Daoy (cell line): ENCODE measurements at regions not wholly inside any gene's neighbourhood (a gene's known extent, or its start where the extent isn't known, plus 50 kb on each side); places are given as distances from the start of the nearest gene placed in this dataset.
"Not testable (repeated sequence)": the region's sequence is repeated elsewhere in the genome, so short reads cannot be mapped to it uniquely, and the experiment has no call there.

Source experiments
- DNase-seq: peaks from one replicate; pipeline ENCODE4 v3.0.0-alpha.2; 2015; ENCODE audit warnings: low read depth

DNA sequence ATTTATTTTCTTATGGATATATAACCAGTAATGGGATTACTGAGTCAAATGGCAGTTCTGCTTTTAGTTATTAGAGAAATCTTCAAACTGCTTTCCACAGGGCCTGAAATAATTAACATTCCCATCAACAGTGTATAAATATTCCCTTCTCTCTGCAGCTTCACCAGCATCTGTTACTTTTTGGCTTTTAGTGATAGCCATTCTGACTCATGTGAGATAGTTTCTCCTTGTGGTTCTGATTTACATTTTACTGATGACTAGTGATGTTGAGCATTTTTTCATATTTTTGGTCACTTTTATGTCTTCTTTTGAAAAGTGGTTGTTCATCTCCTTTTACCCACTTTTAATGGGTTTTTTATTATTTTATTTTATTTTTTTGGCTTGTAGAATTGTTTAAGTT lies 1290.3 kb upstream of the CDH9 start:
- DNase-seq, result no peak

DNA sequence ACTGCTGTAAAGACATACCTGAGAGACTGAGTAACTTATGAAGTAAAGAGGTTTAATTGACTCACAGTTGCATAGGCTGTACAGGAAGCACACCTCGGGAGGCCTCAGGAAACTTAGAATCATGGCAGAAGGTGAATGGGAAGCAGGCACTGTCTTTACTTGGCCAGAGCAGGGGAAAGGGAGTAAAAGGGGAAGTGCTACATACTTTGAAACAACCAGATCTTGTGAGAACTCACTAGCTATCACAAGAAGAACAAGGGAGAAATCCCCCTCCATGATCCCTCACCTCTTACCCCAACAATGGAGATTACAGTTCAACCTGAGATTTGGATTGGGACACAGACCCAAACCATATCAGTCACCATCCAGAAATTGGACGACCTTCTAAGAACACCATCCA lies 1285.8 kb upstream of the CDH9 start:
- DNase-seq, result no peak

DNA sequence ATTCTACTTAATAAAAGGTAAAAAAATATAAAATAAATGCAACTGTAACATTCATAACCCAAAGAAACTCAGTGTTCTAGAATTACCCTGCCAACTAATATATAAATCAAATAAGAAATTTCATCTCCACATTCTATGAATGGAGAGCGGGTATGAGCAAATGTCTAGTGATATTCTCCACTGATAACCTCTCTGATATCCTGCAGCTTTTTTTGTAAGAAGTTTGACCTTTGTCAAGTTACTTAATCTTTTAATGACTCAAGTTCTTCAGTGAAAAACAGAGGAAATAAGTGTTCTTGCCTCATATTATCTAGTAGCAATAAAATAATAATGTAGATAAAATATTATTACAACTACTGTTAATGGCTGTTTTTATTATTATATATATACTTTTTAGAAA lies 1275.6 kb upstream of the CDH9 start:
- DNase-seq, result no peak

DNA sequence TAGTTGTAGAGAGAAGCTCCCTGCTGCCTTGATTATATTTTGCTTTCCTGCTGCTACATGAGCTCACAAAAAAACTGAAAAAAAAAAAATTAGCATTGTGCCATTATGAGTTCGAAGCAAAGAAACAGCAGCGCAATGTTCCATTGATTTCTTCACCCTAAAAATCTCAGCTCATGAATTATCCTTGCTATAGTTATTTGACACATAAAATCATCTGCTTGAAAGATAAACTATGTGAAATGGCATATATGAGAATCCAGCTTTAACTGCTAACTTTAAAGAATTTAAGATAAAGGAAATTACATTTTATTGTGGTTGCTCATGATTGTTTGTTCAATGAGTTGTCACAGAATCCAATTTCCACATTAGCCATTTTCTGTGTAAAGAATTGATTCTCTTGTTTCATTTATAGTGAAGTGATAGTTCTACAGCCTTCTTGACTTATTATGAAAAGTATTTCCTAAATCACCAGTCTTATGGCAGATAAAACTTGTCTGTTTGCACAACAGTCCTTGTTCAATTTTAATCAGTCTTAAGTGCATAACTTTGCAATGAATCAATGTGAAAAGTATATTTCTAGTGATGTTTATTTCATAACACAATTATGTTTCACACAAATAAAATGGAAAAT lies 1275.0 kb upstream of the CDH9 start:
- no peak for DNase-seq

DNA sequence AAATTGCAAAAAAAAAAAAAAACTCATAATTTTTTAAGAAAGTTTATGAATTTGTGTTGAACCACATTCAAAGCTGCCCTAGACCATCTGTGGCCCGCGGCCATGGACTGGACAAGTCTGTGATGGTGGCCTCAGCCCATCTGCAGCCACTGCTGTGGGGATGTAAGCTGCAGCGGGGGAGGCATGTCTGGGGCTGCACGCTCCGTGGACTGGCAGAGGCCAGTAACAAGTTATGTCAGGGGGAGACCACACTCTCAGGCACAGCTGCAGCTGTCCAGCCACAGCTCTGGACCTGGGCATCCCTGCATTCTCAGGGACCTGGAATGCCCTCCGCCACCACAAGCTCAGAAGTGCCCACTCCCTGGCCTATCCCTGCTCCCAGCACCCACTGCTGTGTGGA lies 1272.3 kb upstream of the CDH9 start:
- DNase-seq, result no peak

DNA sequence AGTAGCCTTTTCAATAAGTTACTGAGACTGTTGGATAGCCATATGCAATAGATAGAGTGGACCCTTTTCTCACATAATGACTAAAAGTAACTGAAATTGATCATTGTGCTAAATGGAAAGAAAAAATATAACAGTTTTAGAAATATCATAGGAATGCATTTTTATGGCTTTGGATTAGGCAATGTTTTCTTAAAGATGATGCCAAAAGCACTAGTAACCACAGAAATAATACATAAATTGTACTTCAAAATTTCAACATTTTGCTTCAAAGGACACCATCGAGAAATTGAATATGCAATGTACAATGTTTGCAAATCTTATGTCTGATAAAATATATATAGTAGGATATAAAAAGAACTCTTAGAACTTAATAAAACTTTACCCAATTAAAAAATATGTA lies 1267.5 kb upstream of the CDH9 start:
- DNase-seq, result no peak

DNA sequence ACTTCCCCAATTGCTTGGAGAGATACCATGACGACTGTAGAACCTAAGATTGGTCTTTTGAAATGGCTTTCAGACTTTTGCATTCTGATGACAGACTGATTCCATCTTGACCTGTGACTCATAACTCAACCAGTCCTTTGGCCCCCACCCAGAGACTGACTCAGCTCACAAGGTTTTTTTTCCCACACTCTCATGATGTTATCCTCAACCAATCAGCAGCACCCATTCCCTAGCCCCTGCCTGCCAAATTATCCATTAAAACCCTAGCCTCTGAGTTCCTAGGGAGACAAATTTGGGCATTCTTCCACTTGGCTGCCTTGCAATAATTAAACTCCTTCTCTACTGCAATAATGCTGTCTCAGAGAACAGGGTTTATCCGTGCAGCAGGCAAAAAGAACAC lies 1263.3 kb upstream of the CDH9 start:
- peak; percentile 3 for DNase-seq

DNA sequence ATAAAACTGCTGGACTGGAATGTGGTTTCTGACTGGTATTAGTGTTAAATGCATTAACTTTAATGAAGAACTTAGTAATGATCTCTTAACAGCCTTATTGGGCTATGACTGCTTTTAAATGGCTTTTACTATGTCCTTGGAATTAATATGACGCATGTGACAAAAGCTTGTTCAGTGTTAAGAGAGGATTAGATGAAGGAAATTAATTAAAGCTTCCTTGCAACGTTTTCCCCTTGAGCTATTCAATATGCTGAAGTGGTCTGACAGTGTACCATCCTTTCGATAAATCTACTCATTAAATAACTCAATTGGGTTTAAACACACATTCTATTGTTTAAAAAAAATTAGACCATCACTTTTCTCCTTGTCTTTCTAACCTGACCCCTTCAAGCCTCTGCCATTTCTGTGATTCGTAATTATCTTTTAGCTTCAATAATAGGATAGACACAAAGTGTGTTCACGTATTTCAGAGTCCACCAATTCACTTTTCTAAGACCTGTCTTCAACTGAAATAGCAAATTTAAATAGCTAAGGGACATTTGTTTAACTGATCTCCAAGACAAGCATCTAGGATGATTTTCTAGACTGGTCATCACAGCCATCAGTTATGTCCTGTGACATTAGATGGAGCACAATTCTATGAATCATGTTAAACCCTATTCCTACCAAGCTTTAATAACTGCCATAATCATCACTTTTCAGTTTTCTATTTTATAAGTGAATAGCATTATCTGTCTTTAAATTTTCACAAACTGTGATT lies 1258.0 kb upstream of the CDH9 start:
- DNase-seq, result no peak

DNA sequence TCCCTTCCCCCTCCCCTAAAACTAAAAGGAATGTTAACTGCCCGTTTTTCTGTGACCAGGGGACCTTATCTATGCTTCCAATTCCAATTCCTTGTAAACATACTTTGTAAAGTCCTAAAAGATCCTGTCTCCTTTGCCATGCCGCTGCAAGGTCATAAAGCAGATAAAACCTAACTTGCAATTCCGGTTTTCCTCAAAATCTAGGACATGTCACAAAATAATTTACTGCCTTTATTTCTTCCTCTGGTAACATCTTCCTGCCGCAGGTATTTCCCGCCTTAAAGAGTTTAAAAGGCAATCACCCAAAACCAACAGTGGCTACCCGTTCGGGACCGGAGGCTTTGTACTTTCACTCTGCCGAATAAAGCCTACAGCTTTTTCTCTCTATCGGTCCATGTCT lies 1248.6 kb upstream of the CDH9 start:
- not testable (repeated sequence) for DNase-seq

DNA sequence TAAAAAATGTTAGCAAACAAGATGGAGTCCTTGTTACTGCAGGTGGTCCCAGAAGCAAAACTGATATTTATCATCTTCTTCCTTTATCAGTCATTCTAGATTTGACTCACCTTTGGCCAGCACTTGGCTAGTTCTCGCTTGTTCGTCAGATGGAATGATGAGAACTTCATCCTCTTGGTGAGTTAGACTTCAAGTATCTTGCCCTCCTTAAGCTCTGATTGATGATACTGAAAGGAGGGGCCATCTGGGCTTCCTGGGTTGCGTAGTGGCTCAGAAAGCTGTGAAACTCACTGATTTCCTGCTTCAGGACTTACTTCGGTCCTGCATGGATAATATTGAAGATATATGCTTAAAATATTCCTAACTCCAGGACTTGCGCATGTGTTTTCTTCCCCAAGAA lies 1248.2 kb upstream of the CDH9 start:
- no peak for DNase-seq

DNA sequence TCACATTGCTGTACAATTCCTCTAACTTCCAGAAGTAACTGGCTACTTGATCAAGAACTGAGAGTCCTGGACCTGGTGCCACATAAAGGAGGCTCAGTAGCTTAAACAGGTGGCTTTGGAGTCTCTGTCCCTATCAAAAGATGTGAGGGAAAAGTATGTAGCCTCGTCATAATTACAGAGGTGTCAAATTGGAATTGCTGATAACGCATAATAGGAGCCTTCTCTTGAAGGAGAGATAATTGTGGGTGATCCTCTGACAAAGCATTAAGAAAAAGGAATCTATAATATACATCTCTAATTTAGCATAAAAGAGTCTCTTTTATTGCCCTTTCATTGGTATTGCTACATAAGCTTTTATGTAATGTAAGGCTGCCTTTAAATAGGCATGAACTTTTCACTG lies 1246.4 kb upstream of the CDH9 start:
- no peak for DNase-seq

DNA sequence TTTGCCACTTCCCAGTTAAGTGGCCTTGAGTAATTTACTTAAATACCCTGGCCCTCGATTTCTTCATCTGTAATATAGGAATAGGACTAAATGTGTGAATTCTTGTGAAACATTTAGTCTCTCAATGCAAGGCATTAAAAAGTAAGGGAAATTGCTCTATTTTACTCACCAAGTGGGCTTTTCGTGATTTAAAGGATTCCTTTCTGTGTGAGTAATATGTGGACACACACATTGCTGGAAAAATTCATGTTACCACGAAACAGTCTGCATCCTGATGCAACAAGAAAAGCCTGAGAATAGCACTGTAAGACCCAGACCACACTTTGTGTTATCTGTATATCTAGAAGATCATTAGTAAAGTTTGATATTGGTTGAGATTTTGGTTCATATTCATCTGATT lies 1243.0 kb upstream of the CDH9 start:
- no peak for DNase-seq

DNA sequence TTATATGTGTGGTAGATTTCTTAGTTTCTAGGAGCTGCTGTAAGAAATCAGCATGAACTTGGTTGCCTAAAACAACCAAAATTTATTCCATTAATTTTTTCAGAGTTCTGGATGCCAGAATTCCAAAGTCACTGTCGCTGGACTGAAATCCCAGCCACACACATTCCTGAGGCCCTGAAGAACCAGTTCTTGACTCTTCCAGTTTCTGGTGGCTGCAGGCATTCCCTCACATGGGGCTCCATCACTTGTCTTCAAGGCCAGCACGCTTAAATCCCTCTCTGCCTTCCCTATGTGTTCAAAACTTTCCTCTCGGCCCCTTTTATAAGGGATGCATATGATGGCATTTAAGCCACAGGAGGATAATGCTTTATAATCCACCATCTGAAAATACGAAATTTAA lies 1237.5 kb upstream of the CDH9 start:
- no peak for DNase-seq

DNA sequence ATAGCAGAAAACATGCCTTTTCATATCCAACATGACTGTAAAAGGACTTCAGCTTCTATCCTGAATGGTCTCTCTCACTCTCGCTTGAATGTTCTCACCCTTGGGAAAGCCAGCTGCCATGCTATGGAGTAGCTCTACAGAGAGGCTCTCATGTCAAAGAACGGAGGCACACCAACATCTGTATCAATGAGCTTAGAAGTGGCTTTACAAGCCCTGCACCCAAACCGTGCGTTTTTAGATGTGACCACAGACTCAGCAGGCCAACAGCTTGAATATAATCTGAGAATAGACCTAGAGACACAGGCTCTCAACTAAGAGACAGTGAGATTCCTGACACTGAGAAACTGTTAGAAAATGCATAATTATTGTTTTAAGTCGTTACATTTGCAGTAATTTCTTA lies 1231.6 kb upstream of the CDH9 start:
- DNase-seq, result no peak

DNA sequence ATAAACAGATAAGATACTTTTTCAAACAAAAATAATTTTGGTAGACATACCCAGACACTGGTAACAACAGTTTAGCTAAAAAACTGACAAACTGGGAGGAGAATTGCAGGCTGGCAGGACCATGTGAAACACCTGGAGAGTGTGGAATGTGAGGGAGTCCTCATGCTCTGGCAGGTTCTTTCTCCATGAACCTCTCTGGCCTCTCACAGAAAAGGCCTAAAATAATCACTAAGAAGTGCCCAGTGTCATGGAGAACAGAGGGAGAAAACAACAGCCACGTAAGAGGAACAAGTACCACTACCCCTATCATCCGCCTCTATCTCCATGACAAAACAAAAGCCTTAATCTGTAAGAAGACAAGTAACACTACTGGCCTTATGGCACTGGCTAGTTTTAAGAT lies 1227.5 kb upstream of the CDH9 start:
- no peak for DNase-seq

DNA sequence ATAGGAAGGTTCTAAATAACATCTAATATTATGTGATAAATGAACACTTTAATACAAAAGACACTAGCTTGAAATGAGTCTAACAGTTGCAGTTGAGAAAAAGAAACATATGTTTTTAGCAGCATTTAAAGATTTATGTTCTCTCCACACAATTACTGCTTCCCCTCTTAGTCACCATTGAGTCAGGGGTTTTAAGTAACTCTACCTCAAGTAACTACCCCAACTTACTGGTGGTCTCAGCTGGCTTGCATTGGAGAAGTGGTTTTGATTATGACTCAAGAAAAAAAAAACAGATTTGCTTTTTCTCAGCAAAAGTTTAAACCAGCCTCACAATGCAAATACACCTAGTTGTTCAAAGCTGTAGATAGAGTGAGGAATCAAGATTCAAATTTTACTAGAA lies 1216.5 kb upstream of the CDH9 start:
- no peak for DNase-seq

DNA sequence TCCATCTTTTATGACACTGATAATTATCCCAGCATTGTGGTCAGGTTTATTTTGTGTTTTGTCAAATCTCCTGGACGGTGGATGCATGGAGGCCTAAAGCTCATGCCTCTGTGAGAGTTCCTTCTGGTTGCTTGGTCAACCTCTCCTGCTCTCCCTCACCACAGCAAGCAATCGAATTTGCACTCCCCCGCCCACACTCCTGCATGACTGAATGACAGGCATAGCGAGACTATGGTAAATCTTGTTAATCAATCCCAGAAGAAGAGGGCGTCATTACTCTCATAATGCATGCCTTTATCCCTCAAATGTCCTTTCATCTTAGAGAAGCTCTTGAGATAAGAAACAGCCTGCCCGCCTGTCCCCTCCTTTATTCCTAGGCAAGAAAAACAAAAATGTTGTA lies 1215.0 kb upstream of the CDH9 start:
- DNase-seq, result no peak

DNA sequence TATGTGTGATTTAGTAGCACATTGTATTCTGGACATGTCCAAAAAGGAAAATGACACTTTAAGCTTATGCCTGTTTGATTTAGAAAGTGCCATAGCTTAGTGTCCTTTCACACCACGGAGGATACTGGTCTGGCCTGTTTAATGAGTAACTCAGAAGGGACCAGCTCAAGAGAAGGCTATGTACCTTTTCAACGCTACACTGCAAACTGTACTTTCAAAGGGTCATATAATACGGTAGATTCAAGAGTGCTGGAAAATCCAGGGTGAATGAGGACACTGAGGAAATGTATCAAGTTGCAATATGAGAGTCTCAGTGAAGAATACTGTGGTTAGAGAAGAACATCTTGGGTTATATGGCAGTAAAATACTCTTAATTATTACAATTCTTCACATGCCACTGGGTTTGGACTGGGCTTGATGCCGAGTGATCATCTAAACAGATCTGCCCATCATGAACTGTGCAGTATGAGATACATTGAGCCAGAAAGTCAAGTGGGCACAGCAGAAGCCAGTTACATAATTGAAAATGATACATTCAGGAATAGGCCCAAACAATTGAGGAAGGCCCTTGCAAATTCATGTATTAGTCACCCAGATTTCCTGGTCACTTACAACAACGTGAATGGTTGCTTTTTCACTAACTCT lies 1211.5 kb upstream of the CDH9 start:
- no peak for DNase-seq

DNA sequence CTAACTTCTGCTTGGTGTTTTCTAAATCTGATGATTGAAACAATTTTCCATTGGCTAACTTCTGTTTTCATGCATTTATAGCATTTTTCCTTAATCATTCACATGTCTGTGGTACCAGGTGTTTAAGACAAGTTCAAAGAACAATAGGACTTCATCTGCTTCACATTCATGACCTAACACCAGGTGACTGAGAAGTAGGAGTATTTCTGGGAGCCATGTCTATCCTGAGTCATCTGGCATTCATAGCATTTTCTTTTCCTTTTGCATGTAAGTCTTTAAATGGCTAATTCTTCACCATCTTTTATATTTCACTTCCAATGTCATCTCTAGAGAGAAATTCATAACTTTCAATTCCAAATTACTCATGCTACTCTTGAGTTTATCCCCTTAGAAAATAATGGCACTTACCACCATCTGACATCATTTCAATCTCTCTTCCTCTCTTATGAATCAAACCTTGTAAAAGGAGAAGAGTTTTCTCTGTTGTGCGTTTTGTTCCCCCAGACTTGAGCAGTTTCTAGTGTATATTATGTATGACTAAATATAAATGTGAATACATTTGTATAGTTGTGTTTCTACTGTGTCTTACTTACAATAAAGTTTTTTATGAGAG lies 1196.1 kb upstream of the CDH9 start:
- no peak for DNase-seq

DNA sequence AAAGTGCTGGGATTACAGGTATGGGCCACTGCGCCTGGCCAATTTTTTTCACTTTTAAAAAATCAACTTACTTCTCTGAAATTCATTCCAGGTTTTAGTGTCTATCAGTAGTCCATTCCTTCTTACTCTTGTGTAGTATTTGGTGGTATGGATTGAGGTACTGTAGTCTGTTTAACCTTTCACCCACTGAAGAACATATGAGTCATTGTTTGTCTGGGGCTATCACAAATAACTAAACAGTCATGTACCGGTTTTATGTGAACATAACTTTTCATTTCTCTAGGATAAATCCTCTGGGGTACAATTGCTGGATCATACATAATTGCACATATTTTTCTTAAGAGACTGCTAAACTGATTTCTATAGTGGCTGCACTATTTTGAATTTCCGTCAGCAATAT lies 1188.0 kb upstream of the CDH9 start:
- no peak for DNase-seq

DNA sequence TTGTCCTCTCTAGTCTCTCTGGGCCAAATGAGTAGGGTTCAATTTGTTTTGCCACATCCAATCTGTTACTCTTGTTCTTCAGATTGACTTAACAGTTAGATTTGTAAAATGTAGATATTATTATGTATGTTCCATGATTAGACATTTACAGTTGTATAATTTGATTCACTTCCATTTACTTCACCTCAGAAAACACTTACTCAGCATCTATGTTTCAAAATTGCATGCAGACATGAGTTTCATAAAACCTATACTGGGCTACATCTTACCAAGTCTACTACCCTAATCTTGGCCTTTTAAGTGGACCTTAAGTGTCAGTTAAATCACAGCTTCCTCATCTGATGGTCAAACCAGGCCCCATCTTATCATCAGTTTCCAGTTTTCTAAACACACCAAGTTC lies 1181.2 kb upstream of the CDH9 start:
- DNase-seq, result no peak

DNA sequence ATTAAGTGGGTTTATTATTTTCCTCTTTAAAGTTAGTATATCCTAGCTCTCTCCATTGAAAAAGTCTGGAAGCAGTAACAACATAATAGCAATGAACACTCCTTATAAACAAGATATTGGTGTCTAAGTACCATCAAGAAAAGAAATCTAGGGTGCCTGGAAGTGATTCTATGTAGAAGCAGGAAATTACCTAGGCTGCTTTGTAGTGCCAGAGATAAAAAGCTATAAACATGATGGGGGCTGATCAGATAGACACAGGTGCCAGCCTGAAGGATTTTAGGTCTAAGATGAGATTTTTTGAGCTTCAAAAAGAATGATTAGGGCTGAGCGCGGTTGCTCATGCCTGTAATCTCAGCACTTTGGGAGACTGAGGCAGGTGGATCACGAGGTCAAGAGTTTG lies 1179.3 kb upstream of the CDH9 start:
- DNase-seq, result no peak

DNA sequence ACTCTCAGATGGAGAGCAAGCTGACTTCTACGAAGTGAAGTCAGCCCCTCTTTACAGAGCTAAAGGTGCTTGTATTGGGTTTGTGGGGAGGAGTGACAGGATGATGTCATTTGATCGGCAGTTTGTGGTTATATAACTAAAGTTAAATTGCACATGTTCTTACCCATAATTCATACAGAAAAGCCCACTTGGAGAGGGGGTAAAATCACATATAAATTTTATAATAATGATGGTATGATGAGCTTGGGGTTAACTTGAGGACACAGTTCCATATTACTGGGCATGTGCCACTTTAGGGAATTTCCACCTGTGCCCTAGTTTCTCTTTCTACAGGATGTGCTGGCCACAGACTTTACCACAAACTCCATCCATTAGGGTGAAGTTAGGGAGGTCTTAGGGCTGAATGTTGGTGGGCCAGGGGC lies 1178.6 kb upstream of the CDH9 start:
- no peak for DNase-seq
